CD4-positive, CD25-positive, alpha-beta regulatory T cell (primary cell): ENCODE measurements at regions not wholly inside any gene's neighbourhood (a gene's known extent, or its start where the extent isn't known, plus 50 kb on each side); places are given as distances from the start of the nearest gene placed in this dataset.

Source experiments
- ATAC-seq, 2 donors: fragments of 150-1000 bp; cut with Tn5 transposase; one replicate each; pipeline ENCODE4 v1.10.0; 2021; ENCODE audit warnings: low read depth in 2 of 2, moderate number of reproducible peaks in 2 of 2, moderate library complexity in 1 of 2
- DNase-seq, 3 donors: peaks; one replicate each; pipeline versions ENCODE4 v3.0.0 to v3.0.0-alpha.2; 2012 to 2022; ENCODE audit warnings: mixed read lengths in 1 of 3
- H3K27ac ChIP-seq: one replicate; pipeline ENCODE4 v1.7.0; 2013; ENCODE audit warnings: mild to moderate bottlenecking, low read length; ENCODE audit not compliant: insufficient read depth, poor library complexity, severe bottlenecking
- H3K27me3 ChIP-seq: one replicate; pipeline ENCODE4 v1.7.0; 2013; ENCODE audit warnings: low read length; ENCODE audit not compliant: control insufficient read depth, insufficient read depth
- H3K36me3 ChIP-seq: one replicate; pipeline ENCODE4 v1.7.0; 2013; ENCODE audit warnings: mild to moderate bottlenecking, low read length, moderate library complexity; ENCODE audit not compliant: control insufficient read depth, insufficient read depth
- H3K4me1 ChIP-seq: 2 replicates; pipeline ENCODE4 v1.7.0; 2013; ENCODE audit warnings: mild to moderate bottlenecking, low read length; ENCODE audit not compliant: insufficient read depth, control insufficient read depth, poor library complexity, severe bottlenecking
- H3K4me3 ChIP-seq: one replicate; pipeline ENCODE4 v1.7.0; 2013; ENCODE audit warnings: low read depth, mild to moderate bottlenecking, low read length, moderate library complexity
- H3K9me3 ChIP-seq, 2 experiments: 1 replicate in 1 of 2; 2 replicates in 1 of 2; pipeline ENCODE4 v1.7.0; 2013; ENCODE audit warnings: low read length in 2 of 2, mild to moderate bottlenecking in 1 of 2, moderate library complexity in 1 of 2; ENCODE audit not compliant: control insufficient read depth in 2 of 2
- H3K27ac Mint-ChIP-seq, 3 donors: one replicate each; pipeline ENCODE4 v1.8.0; 2020 to 2022; ENCODE audit warnings: mild to moderate bottlenecking in 3 of 3, mixed read lengths in 3 of 3, moderate library complexity in 2 of 3
- H3K27me3 Mint-ChIP-seq: one replicate; pipeline ENCODE4 v1.8.0; 2022; ENCODE audit warnings: mild to moderate bottlenecking, mixed read lengths
- H3K36me3 Mint-ChIP-seq: one replicate; pipeline ENCODE4 v1.8.0; 2020; ENCODE audit warnings: mixed read lengths
- H3K4me1 Mint-ChIP-seq, 4 donors: one replicate each; pipeline ENCODE4 v1.8.0; 2020 to 2022; ENCODE audit warnings: mixed read lengths in 4 of 4, mild to moderate bottlenecking in 1 of 4
- H3K4me3 Mint-ChIP-seq, 4 donors: one replicate each; pipeline ENCODE4 v1.8.0; 2020 to 2022; ENCODE audit warnings: mild to moderate bottlenecking in 4 of 4, mixed read lengths in 4 of 4, moderate library complexity in 3 of 4
- H3K9me3 Mint-ChIP-seq, 7 donors: one replicate each; pipeline ENCODE4 v1.8.0; 2020 to 2022; ENCODE audit warnings: mixed read lengths in 7 of 7, mild to moderate bottlenecking in 3 of 7, moderate library complexity in 2 of 7

- no peak for DNase-seq
- Mint-ChIP-seq H3K4me1 (no peaks in the 10 kb centered on the region), H3K27me3 (no peaks in the 10 kb centered on the region), H3K9me3 (peaks cover 0 to 20% (median 7%) of the 10 kb centered on the region in 7 donors), H3K4me3 (no peak overlapping the region), H3K27ac (no peak overlapping the region), H3K36me3 (no peaks in the 10 kb centered on the region)
- no peaks in the 10 kb centered on the region for H3K9me3 ChIP-seq
- no peaks in the 10 kb centered on the region for H3K4me1 ChIP-seq
- H3K27me3 ChIP-seq: no peaks in the 10 kb centered on the region
- H3K36me3 ChIP-seq: no peaks in the 10 kb centered on the region
- H3K27ac ChIP-seq: no peak overlapping the region
- ATAC-seq: no peak
- H3K4me3 ChIP-seq: no peak overlapping the region
Measured at GRCh38 chr14:86961106-86961716, 1031.8 kb downstream of the GALC start.

- no peaks in the 10 kb centered on the region for H3K36me3 ChIP-seq
- DNase-seq (no peak), ATAC-seq (no peak)
- Mint-ChIP-seq H3K36me3 (no peaks in the 10 kb centered on the region), H3K9me3 (peaks cover 1 to 13% (median 6%) of the 10 kb centered on the region in 7 donors), H3K27me3 (no peaks in the 10 kb centered on the region), H3K27ac (no peak overlapping the region), H3K4me1 (no peaks in the 10 kb centered on the region), H3K4me3 (no peak overlapping the region)
- H3K4me1 ChIP-seq: no peaks in the 10 kb centered on the region
- no peak overlapping the region for H3K4me3 ChIP-seq
- no peak overlapping the region for H3K27ac ChIP-seq
- peaks cover 0 to 4% of the 10 kb centered on the region in 2 experiments for H3K9me3 ChIP-seq
- H3K27me3 ChIP-seq: no peaks in the 10 kb centered on the region
Measured at GRCh38 chr14:86955771-86956354, 1037.1 kb downstream of the GALC start.

- Mint-ChIP-seq H3K4me3 (no peak overlapping the region), H3K36me3 (no peaks in the 10 kb centered on the region), H3K4me1 (no peaks in the 10 kb centered on the region), H3K27ac (no peak overlapping the region), H3K9me3 (peaks cover 2 to 15% (median 7%) of the 10 kb centered on the region in 7 donors), H3K27me3 (no peaks in the 10 kb centered on the region)
- H3K27me3 ChIP-seq: no peaks in the 10 kb centered on the region
- no peak overlapping the region for H3K4me3 ChIP-seq
- DNase-seq (no peak), ATAC-seq (no peak)
- no peaks in the 10 kb centered on the region for H3K4me1 ChIP-seq
- no peak overlapping the region for H3K27ac ChIP-seq
- no peaks in the 10 kb centered on the region for H3K36me3 ChIP-seq
- peaks cover 1 to 4% of the 10 kb centered on the region in 2 experiments for H3K9me3 ChIP-seq
Measured at GRCh38 chr14:86954623-86955022, 1038.4 kb downstream of the GALC start.

GRCh38 chr14:86946446-86946845, 1046.5 kb downstream of the GALC start:
- Histone ChIP-seq H3K27ac (no peak overlapping the region), H3K9me3 (peaks cover 1 to 3% of the 10 kb centered on the region in 2 experiments), H3K4me3 (no peak overlapping the region), H3K4me1 (no peaks in the 10 kb centered on the region), H3K27me3 (no peaks in the 10 kb centered on the region), H3K36me3 (no peaks in the 10 kb centered on the region)
- Mint-ChIP-seq H3K9me3 (peaks cover 0 to 11% (median 4%) of the 10 kb centered on the region in 7 donors), H3K36me3 (no peaks in the 10 kb centered on the region), H3K4me3 (no peak overlapping the region), H3K27me3 (no peaks in the 10 kb centered on the region), H3K27ac (no peak overlapping the region), H3K4me1 (no peaks in the 10 kb centered on the region)
- DNase-seq: no peak
- ATAC-seq: no peak

- no peaks in the 10 kb centered on the region for H3K36me3 Mint-ChIP-seq
Measured at GRCh38 chr14:86944434-86944833, 1048.5 kb downstream of the GALC start.

GRCh38 chr14:86943391-86944365, 1049.3 kb downstream of the GALC start:
- Mint-ChIP-seq H3K27me3 (no peaks in the 10 kb centered on the region), H3K4me3 (no peak overlapping the region), H3K9me3 (peaks cover 0 to 6% (median 2%) of the 10 kb centered on the region in 7 donors), H3K4me1 (no peaks in the 10 kb centered on the region), H3K27ac (no peak overlapping the region), H3K36me3 (no peaks in the 10 kb centered on the region)
- H3K27ac ChIP-seq: no peak overlapping the region
- H3K9me3 ChIP-seq: no peaks in the 10 kb centered on the region
- H3K27me3 ChIP-seq: no peaks in the 10 kb centered on the region
- no peak for DNase-seq
- no peaks in the 10 kb centered on the region for H3K4me1 ChIP-seq
- H3K4me3 ChIP-seq: no peak overlapping the region
- ATAC-seq: no peak
- no peaks in the 10 kb centered on the region for H3K36me3 ChIP-seq

More at GRCh38 chr14:86944434-86944833, 1048.5 kb downstream of the GALC start:
- DNase-seq (no peak), ATAC-seq (no peak)
- no peaks in the 10 kb centered on the region for H3K36me3 ChIP-seq
- H3K4me3 ChIP-seq: no peak overlapping the region
- Mint-ChIP-seq H3K9me3 (peaks cover 0 to 6% (median 2%) of the 10 kb centered on the region in 7 donors), H3K4me3 (no peak overlapping the region), H3K27me3 (no peaks in the 10 kb centered on the region), H3K27ac (no peak overlapping the region), H3K4me1 (no peaks in the 10 kb centered on the region)
- no peak overlapping the region for H3K27ac ChIP-seq
- H3K27me3 ChIP-seq: no peaks in the 10 kb centered on the region
- H3K4me1 ChIP-seq: no peaks in the 10 kb centered on the region
- H3K9me3 ChIP-seq: no peaks in the 10 kb centered on the region

GRCh38 chr14:86942936-86943335, 1050.0 kb downstream of the GALC start:
- Mint-ChIP-seq H3K36me3 (no peaks in the 10 kb centered on the region), H3K27me3 (no peaks in the 10 kb centered on the region), H3K27ac (peak overlapping the region in 1 of 3 donors; percentile 11), H3K4me1 (no peaks in the 10 kb centered on the region), H3K4me3 (no peak overlapping the region), H3K9me3 (peaks cover 0 to 6% (median 2%) of the 10 kb centered on the region in 7 donors)
- H3K4me1 ChIP-seq: no peaks in the 10 kb centered on the region
- no peak overlapping the region for H3K27ac ChIP-seq
- DNase-seq (no peak), ATAC-seq (no peak)
- no peaks in the 10 kb centered on the region for H3K27me3 ChIP-seq
- H3K36me3 ChIP-seq: no peaks in the 10 kb centered on the region
- no peak overlapping the region for H3K4me3 ChIP-seq
- no peaks in the 10 kb centered on the region for H3K9me3 ChIP-seq
